PC-9 (cell line): ENCODE measurements at regions not wholly inside any gene's neighbourhood (a gene's known extent, or its start where the extent isn't known, plus 50 kb on each side); places are given as distances from the start of the nearest gene placed in this dataset.

Experiments
- BruUV-seq: library from RNA; stranded (reverse); fragments of 400-500 nt; replicated peaks from 2 replicates; lab custom pipeline; 2021; lab: Mats Ljungman, UMichigan
- CTCF ChIA-PET: fragments of 300-600 bp; sonication (Branson Sonifier 250); formaldehyde crosslinking; loops from one replicate; lab custom pipeline; 2022; ENCODE audit warnings: antibody characterized with exemption; lab: Charles Lee
- POLR2A ChIA-PET: fragments of 300-600 bp; sonication (Branson Sonifier 250); formaldehyde crosslinking; loops from one replicate; lab custom pipeline; 2022; ENCODE audit warnings: antibody characterized with exemption; ENCODE audit not compliant: unreplicated experiment; lab: Charles Lee
- DNase-seq, 2 experiments: peaks; one replicate each; pipeline versions ENCODE4 v3.0.0 to v3.0.0-alpha.2; 2015 to 2022; ENCODE audit warnings: mixed read lengths in 1 of 2
- H2AFZ ChIP-seq: fragments of 200-600 bp; sonication (generic); 2 replicates; pipeline ENCODE4 v1.8.1; 2017; ENCODE audit warnings: antibody characterized with exemption
- H3F3A ChIP-seq: fragments of 200-600 bp; sonication (generic); 2 replicates; pipeline ENCODE4 v1.8.1; 2017; ENCODE audit warnings: antibody characterized with exemption, mild to moderate bottlenecking, low read depth; ENCODE audit not compliant: insufficient read depth
- H3K27ac ChIP-seq: fragments of 200-600 bp; sonication (generic); 2 replicates; pipeline ENCODE4 v1.6.1; 2016; ENCODE audit warnings: mixed run types
- H3K27me3 ChIP-seq: fragments of 200-600 bp; sonication (generic); 2 replicates; pipeline ENCODE4 v1.6.1; 2016; ENCODE audit warnings: low read depth, mixed run types; ENCODE audit not compliant: insufficient read depth
- H3K36me3 ChIP-seq: fragments of 200-600 bp; sonication (generic); 2 replicates; pipeline ENCODE4 v1.6.1; 2016; ENCODE audit warnings: low read depth, mixed run types
- H3K4me1 ChIP-seq: fragments of 200-600 bp; sonication (generic); replicated peaks from 2 replicates; pipeline ENCODE4 v1.6.1; 2016; ENCODE audit warnings: mixed run types; ENCODE audit not compliant: insufficient read depth
- H3K4me2 ChIP-seq: fragments of 200-600 bp; sonication (generic); 2 replicates; pipeline ENCODE4 v1.6.1; 2017; ENCODE audit warnings: mixed run types
- H3K4me3 ChIP-seq: fragments of 200-600 bp; sonication (generic); 2 replicates; pipeline ENCODE4 v1.6.1; 2016; ENCODE audit warnings: mixed run types
- H3K79me2 ChIP-seq: fragments of 200-600 bp; sonication (generic); 2 replicates; pipeline ENCODE4 v1.6.1; 2017; ENCODE audit warnings: low read depth, mixed run types
- H3K9me2 ChIP-seq: fragments of 200-600 bp; sonication (generic); 2 replicates; pipeline ENCODE4 v1.8.1; 2017; ENCODE audit warnings: mild to moderate bottlenecking; ENCODE audit not compliant: insufficient read depth
- H3K9me3 ChIP-seq: fragments of 200-600 bp; sonication (generic); 2 replicates; pipeline ENCODE4 v1.8.1; 2016; ENCODE audit warnings: low read depth; ENCODE audit not compliant: insufficient read depth
- H4K20me1 ChIP-seq: fragments of 200-600 bp; sonication (generic); 2 replicates; pipeline ENCODE4 v1.8.1; 2017; ENCODE audit not compliant: insufficient read depth
- EZH2 ChIP-seq: fragments of 200-600 bp; sonication (generic); IDR thresholded peaks from 2 replicates; pipeline ENCODE4 v1.8.0; 2017; ENCODE audit warnings: antibody characterized with exemption, low read depth
- intact Hi-C: fragments of 100-400 bp; cut with micrococcal nuclease; formaldehyde crosslinking; loops from one replicate; pipeline ENCODE4 v1.10.0; 2022; ENCODE audit not compliant: unreplicated experiment
- TF ChIP-seq, protein P1 (sequence below): fragments of 200-600 bp; sonication (generic); conservative IDR thresholded peaks from 2 replicates; pipeline ENCODE4 v1.6.1; 2017; ENCODE audit warnings: mixed run types, antibody characterized with exemption, mild to moderate bottlenecking, moderate library complexity

DNA sequence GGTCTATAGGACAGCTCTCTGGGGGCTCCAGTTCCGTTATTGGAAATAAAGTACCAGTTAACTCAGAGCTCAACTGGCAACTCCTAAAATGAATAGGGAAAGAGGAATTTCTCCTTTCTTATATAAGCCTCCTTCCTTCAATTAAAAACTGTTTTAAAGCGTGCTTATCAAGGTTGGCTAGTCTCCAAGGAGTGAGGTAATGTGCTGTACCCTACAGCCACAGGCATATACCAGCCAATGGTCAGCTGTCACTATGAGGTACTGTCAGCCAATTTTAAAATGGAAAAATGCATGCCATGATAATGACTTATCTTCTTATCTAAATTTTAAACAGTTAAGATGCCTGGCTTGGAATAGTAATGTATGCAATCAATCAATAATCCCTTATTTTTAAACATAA is 76.2 kb downstream of the PLCE1 start:
- H3K36me3 ChIP-seq: no peaks in the 10 kb centered on the region
- H3K27ac ChIP-seq: no peak overlapping the region
- H4K20me1 ChIP-seq: no peaks in the 10 kb centered on the region
- H3K9me3 ChIP-seq: no peaks in the 10 kb centered on the region
- no peaks in the 10 kb centered on the region for H3F3A ChIP-seq
- H2AFZ ChIP-seq: no peak overlapping the region
- H3K4me2 ChIP-seq: no peak overlapping the region
- no peaks in the 10 kb centered on the region for H3K27me3 ChIP-seq
- TF ChIP-seq, protein P1, sequence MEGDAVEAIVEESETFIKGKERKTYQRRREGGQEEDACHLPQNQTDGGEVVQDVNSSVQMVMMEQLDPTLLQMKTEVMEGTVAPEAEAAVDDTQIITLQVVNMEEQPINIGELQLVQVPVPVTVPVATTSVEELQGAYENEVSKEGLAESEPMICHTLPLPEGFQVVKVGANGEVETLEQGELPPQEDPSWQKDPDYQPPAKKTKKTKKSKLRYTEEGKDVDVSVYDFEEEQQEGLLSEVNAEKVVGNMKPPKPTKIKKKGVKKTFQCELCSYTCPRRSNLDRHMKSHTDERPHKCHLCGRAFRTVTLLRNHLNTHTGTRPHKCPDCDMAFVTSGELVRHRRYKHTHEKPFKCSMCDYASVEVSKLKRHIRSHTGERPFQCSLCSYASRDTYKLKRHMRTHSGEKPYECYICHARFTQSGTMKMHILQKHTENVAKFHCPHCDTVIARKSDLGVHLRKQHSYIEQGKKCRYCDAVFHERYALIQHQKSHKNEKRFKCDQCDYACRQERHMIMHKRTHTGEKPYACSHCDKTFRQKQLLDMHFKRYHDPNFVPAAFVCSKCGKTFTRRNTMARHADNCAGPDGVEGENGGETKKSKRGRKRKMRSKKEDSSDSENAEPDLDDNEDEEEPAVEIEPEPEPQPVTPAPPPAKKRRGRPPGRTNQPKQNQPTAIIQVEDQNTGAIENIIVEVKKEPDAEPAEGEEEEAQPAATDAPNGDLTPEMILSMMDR: no peak
- TF ChIP-seq EZH2: no peak
- CTCF ChIA-PET: no interaction called here
- H3K4me3 ChIP-seq: no peak overlapping the region
- H3K9me2 ChIP-seq: no peaks in the 10 kb centered on the region
- intact Hi-C loops: loop anchor here (5.0 kb wide), 1 partner anchor 377 kb away; no protein-coding TSS in a partner anchor
- H3K4me1 ChIP-seq: no peaks in the 10 kb centered on the region
- no peak for DNase-seq
- no peaks in the 10 kb centered on the region for H3K79me2 ChIP-seq
- POLR2A ChIA-PET: no interaction called here
- no TSS peak for BruUV-seq

DNA sequence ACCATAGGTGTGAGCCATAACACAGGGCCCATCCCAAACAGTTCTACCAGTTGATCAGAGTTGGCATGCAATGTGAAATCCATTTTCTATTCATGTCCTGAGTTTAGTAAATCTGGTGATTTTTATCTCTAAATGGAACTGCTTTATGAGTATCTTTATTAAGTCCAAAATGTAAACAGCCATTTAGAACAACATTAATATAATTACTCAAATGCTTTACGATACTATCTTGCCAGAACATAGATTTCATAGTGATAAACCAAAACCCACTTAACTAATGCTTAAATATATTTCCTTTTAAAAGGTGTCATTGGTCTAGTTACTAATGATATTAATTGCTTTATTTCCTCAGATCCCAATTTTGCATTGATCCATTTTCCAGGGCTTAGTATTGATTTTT is 80.7 kb downstream of the PLCE1 start:
- Histone ChIP-seq H3K27me3 (no peaks in the 10 kb centered on the region), H3F3A (no peaks in the 10 kb centered on the region), H3K9me2 (no peaks in the 10 kb centered on the region), H3K4me1 (no peaks in the 10 kb centered on the region), H3K4me3 (no peak overlapping the region), H3K4me2 (no peak overlapping the region), H3K9me3 (no peaks in the 10 kb centered on the region), H3K36me3 (no peaks in the 10 kb centered on the region), H3K79me2 (no peaks in the 10 kb centered on the region), H2AFZ (no peak overlapping the region), H3K27ac (no peak overlapping the region), H4K20me1 (no peaks in the 10 kb centered on the region)
- POLR2A ChIA-PET: no interaction called here
- CTCF ChIA-PET: no interaction called here
- intact Hi-C loops: no loop called here
- no TSS peak for BruUV-seq
- TF ChIP-seq, protein P1: no peak
- no peak for TF ChIP-seq EZH2
- DNase-seq: no peak

DNA sequence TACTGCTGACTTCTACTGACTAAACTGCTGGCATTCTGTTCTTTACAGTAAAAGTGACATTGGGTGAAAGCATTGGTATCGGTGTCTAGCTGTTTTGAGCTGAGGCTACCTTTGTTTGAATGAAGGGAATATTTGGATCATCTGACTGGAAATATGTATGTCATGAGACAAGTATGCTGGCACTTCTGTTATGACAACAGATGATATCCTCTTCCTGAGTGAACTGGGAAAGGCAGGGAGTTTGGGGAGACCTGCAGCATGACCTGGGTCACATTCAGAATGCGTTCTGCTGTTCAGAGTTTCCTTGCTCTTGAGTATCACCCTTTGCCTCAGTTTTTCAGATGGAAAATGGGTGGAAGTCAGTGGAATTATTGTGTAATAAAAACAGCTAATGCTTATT is 81.8 kb downstream of the PLCE1 start:
- H3K9me3 ChIP-seq: no peaks in the 10 kb centered on the region
- no peak for TF ChIP-seq EZH2
- TF ChIP-seq, protein P1: no peak
- no peak for DNase-seq
- no TSS peak for BruUV-seq
- no peak overlapping the region for H3K4me2 ChIP-seq
- no peaks in the 10 kb centered on the region for H3K27me3 ChIP-seq
- H3K4me1 ChIP-seq: no peaks in the 10 kb centered on the region
- no peaks in the 10 kb centered on the region for H3K9me2 ChIP-seq
- no peaks in the 10 kb centered on the region for H3F3A ChIP-seq
- intact Hi-C loops: no loop called here
- no peaks in the 10 kb centered on the region for H4K20me1 ChIP-seq
- H3K79me2 ChIP-seq: no peaks in the 10 kb centered on the region
- H3K27ac ChIP-seq: no peak overlapping the region
- H2AFZ ChIP-seq: no peak overlapping the region
- CTCF ChIA-PET: no interaction called here
- no peak overlapping the region for H3K4me3 ChIP-seq
- POLR2A ChIA-PET: no interaction called here
- no peaks in the 10 kb centered on the region for H3K36me3 ChIP-seq
